K562 (cell line): ENCODE measurements at regions not wholly inside any gene's neighbourhood (a gene's known extent, or its start where the extent isn't known, plus 50 kb on each side); places are given as distances from the start of the nearest gene placed in this dataset.

Experiments used
- ATAC-seq: fragments of 200-7000 bp; cut with Tn5 transposase; 3 replicates; pipeline ENCODE4 v1.9.1; 2020; ENCODE audit warnings: moderate library complexity
- BruUV-seq: library from RNA; stranded (reverse); fragments of 400-500 nt; replicated peaks from 2 replicates; lab custom pipeline; 2021; lab: Mats Ljungman, UMichigan
- CTCF ChIA-PET: fragments of 300-600 bp; formaldehyde crosslinking; extraction: SDS; loops from one replicate; lab custom pipeline; 2021; ENCODE audit warnings: low intra/inter-chr PET ratio; lab: Yijun Ruan, JAX
- POLR2A ChIA-PET: fragments of 300-600, 350-650 bp; sonication (Branson Sonifier 250); formaldehyde crosslinking; extraction: SDS; loops from one replicate; lab custom pipeline; 2021; ENCODE audit warnings: antibody characterized with exemption, inconsistent platforms; lab: Yijun Ruan, JAX
- DNase-seq, 4 experiments: peaks; one replicate each; pipeline versions ENCODE4 v3.0.0 to v3.0.0-alpha.2; 2011 to 2018; ENCODE audit warnings: low spot score in 3 of 4, mixed read lengths in 3 of 4; ENCODE audit errors: extremely low read depth in 1 of 4
- FAIRE-seq: peaks from 2 replicates; lab custom pipeline; 2011; peaks lifted over from hg19 to GRCh38; lab: Jason Lieb, UNC
- H2AFZ ChIP-seq: 2 replicates; pipeline ENCODE4 v1.6.0; 2011; ENCODE audit warnings: low read depth, low read length, control low read depth, inconsistent platforms
- H3K27ac ChIP-seq: fragments of 200-600 bp; 3 replicates; pipeline ENCODE4 v1.8.0; 2011; ENCODE audit warnings: low read depth, mild to moderate bottlenecking, control low read depth, inconsistent platforms, low read length, moderate library complexity, mixed read lengths; ENCODE audit errors: extremely low read depth
- H3K27me3 ChIP-seq, 2 experiments: fragments of 300-600 bp in 1 of 2; 2 replicates in 1 of 2; 3 replicates in 1 of 2; pipeline versions ENCODE4 v1.6.0 to v1.8.0; 2011; ENCODE audit warnings: inconsistent platforms in 2 of 2, low read length in 2 of 2, mild to moderate bottlenecking in 1 of 2, mixed read lengths in 1 of 2, moderate library complexity in 1 of 2; ENCODE audit not compliant: control insufficient read depth in 2 of 2, insufficient read depth in 2 of 2
- H3K36me3 ChIP-seq: fragments of 300-600 bp; 3 replicates; pipeline ENCODE4 v1.8.0; 2011; ENCODE audit warnings: mild to moderate bottlenecking, low read length, inconsistent platforms; ENCODE audit not compliant: control insufficient read depth, insufficient read depth
- H3K4me1 ChIP-seq, 2 experiments: fragments of 200-600 bp in 1 of 2; replicated peaks in 1 of 2; 2 replicates in 1 of 2; 3 replicates in 1 of 2; pipeline versions ENCODE4 v1.5.1 to v1.8.0; 2011; ENCODE audit warnings: inconsistent platforms in 2 of 2, low read length in 2 of 2, mild to moderate bottlenecking in 1 of 2, mixed read lengths in 1 of 2, moderate library complexity in 1 of 2; ENCODE audit not compliant: control insufficient read depth in 2 of 2, insufficient read depth in 2 of 2
- H3K4me2 ChIP-seq: 2 replicates; pipeline ENCODE4 v1.6.1; 2011; ENCODE audit warnings: low read length, control low read depth, inconsistent platforms, mixed read lengths; ENCODE audit not compliant: insufficient read depth
- H3K4me3 ChIP-seq: fragments of 200-600 bp; sonication (generic), shearing (Covaris generic); 2 replicates; pipeline ENCODE4 v1.5.1; 2016; ENCODE audit warnings: control low read depth, inconsistent platforms
- H3K79me2 ChIP-seq: fragments of 200-600 bp; 3 replicates; pipeline ENCODE4 v1.8.0; 2011; ENCODE audit warnings: low read length, inconsistent platforms; ENCODE audit not compliant: control insufficient read depth, insufficient read depth
- H3K9ac ChIP-seq, 2 experiments: 2 replicates each; pipeline versions ENCODE4 v1.6.0 to v1.6.1; 2011; ENCODE audit warnings: low read depth in 2 of 2, low read length in 2 of 2, control low read depth in 1 of 2, inconsistent platforms in 1 of 2, mild to moderate bottlenecking in 1 of 2, mixed read lengths in 1 of 2; ENCODE audit not compliant: insufficient read depth in 1 of 2
- H3K9me1 ChIP-seq: one replicate; pipeline ENCODE4 v1.6.0; 2011; ENCODE audit warnings: inconsistent platforms, mild to moderate bottlenecking, low read length, moderate library complexity; ENCODE audit not compliant: control insufficient read depth, insufficient read depth
- H3K9me3 ChIP-seq: replicated peaks from 2 replicates; pipeline ENCODE4 v1.5.1; 2011; ENCODE audit warnings: low read depth, low read length, inconsistent platforms; ENCODE audit not compliant: control insufficient read depth, insufficient read depth
- H4K20me1 ChIP-seq: replicated peaks from 2 replicates; pipeline ENCODE4 v1.6.1; 2011; ENCODE audit warnings: low read length, inconsistent platforms, mixed read lengths; ENCODE audit not compliant: control insufficient read depth, insufficient read depth
- CBFB ChIP-seq: sonication (generic); formaldehyde crosslinking; IDR thresholded peaks from 2 replicates; pipeline ENCODE4 v1.4.0; 2020; ENCODE audit warnings: mild to moderate bottlenecking, missing genetic modification reagents
- RFX1 ChIP-seq: fragments of 450-650 bp; IDR thresholded peaks from 2 replicates; pipeline ENCODE4 v1.6.1; 2016; ENCODE audit warnings: mild to moderate bottlenecking, moderate library complexity
- TEAD1 ChIP-seq, 2 experiments: fragments of 450-650 bp in 1 of 2; sonication (generic) in 1 of 2; formaldehyde crosslinking; IDR thresholded peaks; 2 replicates each; pipeline versions ENCODE4 v1.4.0 to v1.8.0; 2020 to 2022; ENCODE audit warnings: mild to moderate bottlenecking in 2 of 2, missing genetic modification reagents in 1 of 2
- TEAD2 ChIP-seq: fragments of 450-650 bp; IDR thresholded peaks from 2 replicates; pipeline ENCODE4 v1.6.1; 2016; ENCODE audit warnings: missing genetic modification characterization, control low read depth, missing compliant biosample characterization
- ZNF644 ChIP-seq: fragments of 200-800 bp; sonication (Bioruptor generic); IDR thresholded peaks from 2 replicates; pipeline ENCODE4 v1.6.1; 2016; ENCODE audit warnings: low read depth, missing genetic modification characterization, missing compliant biosample characterization
- WGBS: fragments of 100-300 bp; shearing (Covaris generic); methylation state at CpG from one replicate; pipeline ENCODE4 v1.1.6; 2016; ENCODE audit warnings: low coverage, mixed read lengths; ENCODE audit not compliant: insufficient coverage; ENCODE audit errors: missing lambda C conversion rate; 5-methylcytosine and 5-hydroxymethylcytosine counted together
- in situ Hi-C: fragments of 300-500 bp; cut with MboI; formaldehyde crosslinking; loops from 4 replicates; pipeline ENCODE4 v1.15.0; 2018; ENCODE audit warnings: inconsistent platforms, mixed read lengths
- intact Hi-C: fragments of 100-400 bp; cut with micrococcal nuclease; formaldehyde crosslinking; loops from 2 replicates; pipeline ENCODE4 v1.14.2; 2022
- TF ChIP-seq, protein P1 (sequence below): fragments of 250-450 bp; sonication (Bioruptor Pico); IDR thresholded peaks from 2 replicates; pipeline ENCODE4 v1.8.0; 2022; ENCODE audit warnings: inconsistent platforms, mild to moderate bottlenecking, moderate library complexity, borderline replicate concordance
- TF ChIP-seq, protein P2 (sequence below): fragments of 250-450 bp; sonication (Bioruptor Pico); IDR thresholded peaks from 2 replicates; pipeline ENCODE4 v1.4.0; 2020; ENCODE audit warnings: mild to moderate bottlenecking, moderate library complexity
- TF ChIP-seq, protein P3 (sequence below), 2 experiments: IDR thresholded peaks in 1 of 2; conservative IDR thresholded peaks in 1 of 2; 2 replicates each; pipeline ENCODE4 v1.6.1; 2016; ENCODE audit warnings: low read depth in 2 of 2, mild to moderate bottlenecking in 1 of 2, missing compliant biosample characterization in 1 of 2, missing genetic modification characterization in 1 of 2, moderate library complexity in 1 of 2

DNA sequence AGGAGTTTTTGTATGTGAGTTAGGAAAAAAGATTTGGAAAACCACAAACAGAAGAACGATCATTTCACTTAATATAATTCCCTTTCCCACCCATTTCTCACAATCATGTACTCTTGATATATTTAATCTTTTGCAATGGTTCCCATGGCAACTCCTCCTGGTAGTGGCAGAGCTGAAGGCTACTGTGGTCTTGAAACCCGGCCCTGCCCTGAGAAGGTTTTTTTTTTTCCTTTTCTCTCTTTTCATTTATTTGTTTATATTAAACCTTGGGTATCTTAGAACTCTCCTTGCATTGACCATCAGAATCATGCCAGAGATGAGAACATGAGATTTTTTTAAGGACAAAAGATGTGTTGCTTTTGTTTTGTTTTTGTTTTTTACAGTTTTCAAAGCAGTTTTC lies 566.1 kb upstream of the NRP1 start:
- intact Hi-C loops: no loop called here
- no peak for FAIRE-seq
- in situ Hi-C loops: no loop called here
- no TSS peak for BruUV-seq
- Histone ChIP-seq H3K4me2 (no peak overlapping the region), H2AFZ (no peak overlapping the region), H3K9ac (no peak overlapping the region), H3K4me3 (no peak overlapping the region), H3K79me2 (no peaks in the 10 kb centered on the region), H4K20me1 (no peaks in the 10 kb centered on the region), H3K9me1 (no peaks in the 10 kb centered on the region), H3K27me3 (no peaks in the 10 kb centered on the region), H3K9me3 (no peaks in the 10 kb centered on the region), H3K36me3 (no peaks in the 10 kb centered on the region), H3K4me1 (no peaks in the 10 kb centered on the region), H3K27ac (no peak overlapping the region)
- ChIA-PET CTCF (no interaction called here), POLR2A (no interaction called here)
- no peak for ATAC-seq
- no peak for DNase-seq
- TF ChIP-seq, protein P1, sequence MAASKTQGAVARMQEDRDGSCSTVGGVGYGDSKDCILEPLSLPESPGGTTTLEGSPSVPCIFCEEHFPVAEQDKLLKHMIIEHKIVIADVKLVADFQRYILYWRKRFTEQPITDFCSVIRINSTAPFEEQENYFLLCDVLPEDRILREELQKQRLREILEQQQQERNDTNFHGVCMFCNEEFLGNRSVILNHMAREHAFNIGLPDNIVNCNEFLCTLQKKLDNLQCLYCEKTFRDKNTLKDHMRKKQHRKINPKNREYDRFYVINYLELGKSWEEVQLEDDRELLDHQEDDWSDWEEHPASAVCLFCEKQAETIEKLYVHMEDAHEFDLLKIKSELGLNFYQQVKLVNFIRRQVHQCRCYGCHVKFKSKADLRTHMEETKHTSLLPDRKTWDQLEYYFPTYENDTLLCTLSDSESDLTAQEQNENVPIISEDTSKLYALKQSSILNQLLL (CRISPR knock-in tag): no peak
- peak; percentile 29; the same call in 1 of the 2 replicates for TF ChIP-seq RFX1
- 0% methylated on average over 2 of the region's 2 CpGs for WGBS

DNA sequence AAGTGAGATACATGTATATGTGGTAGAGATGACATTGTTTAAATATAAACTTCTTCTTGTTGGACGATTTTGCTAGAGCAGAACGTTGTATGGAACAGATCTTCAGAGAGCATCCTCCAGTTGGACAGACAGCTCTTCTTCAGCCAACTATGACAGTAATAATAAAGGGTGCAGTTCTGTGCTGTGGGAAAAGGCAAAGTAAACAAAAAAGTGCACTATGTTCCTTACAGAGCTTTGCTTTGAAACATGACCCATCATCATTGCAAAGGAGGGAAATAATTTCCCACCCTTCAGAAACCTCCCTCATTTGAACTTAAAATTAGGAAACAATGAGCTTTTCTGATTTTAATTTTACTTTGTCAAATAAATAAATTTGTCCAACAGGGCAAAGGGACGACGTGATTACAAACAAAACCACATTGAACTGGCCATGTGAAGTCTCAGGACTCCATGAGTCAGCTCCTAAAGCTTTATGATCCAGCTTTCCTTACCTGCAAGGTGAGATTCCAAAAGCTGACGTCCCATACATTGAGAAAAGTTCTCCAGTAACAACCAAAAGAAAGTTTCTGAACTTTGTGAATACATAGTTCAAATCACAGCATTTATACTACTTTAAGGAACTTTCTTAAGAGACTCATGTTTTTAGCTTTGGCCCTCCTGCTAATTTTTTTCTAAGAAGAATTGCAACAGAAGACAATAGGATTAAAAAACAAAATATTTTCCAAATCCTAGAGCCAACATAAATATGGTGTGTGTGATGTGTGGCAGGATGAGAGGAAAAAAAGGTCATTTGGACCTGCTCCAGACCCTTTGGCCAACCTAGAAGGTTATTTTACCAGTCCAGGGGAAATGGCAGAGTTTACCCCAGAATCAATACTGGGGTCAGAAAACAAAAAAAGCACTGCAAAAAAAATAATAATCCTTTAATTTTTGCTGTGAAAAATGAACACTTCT lies 565.4 kb upstream of the NRP1 start:
- FAIRE-seq: no peak
- no peak for ATAC-seq
- H2AFZ ChIP-seq: no peak overlapping the region
- ChIA-PET CTCF (no interaction called here), POLR2A (no interaction called here)
- no peak overlapping the region for H3K27ac ChIP-seq
- DNase-seq: no peak
- no peaks in the 10 kb centered on the region for H3K27me3 ChIP-seq
- H3K9me3 ChIP-seq: no peaks in the 10 kb centered on the region
- 0% methylated on average over 5 of the region's 5 CpGs for WGBS
- in situ Hi-C loops (no loop called here), intact Hi-C loops (no loop called here)
- H3K4me2 ChIP-seq: no peak overlapping the region
- H3K9ac ChIP-seq: no peak overlapping the region
- no peak overlapping the region for H3K4me3 ChIP-seq
- no peaks in the 10 kb centered on the region for H3K4me1 ChIP-seq
- no TSS peak for BruUV-seq
- no peaks in the 10 kb centered on the region for H3K79me2 ChIP-seq
- H3K9me1 ChIP-seq: no peaks in the 10 kb centered on the region
- H3K36me3 ChIP-seq: no peaks in the 10 kb centered on the region
- H4K20me1 ChIP-seq: no peaks in the 10 kb centered on the region
- TF ChIP-seq ZNF644 (tag) (no peak), TEAD2 (tag) (no peak), TEAD1 (CRISPR knock-in tag; IDR thresholded peaks at IDR 0.05) (no peak), CBFB (CRISPR knock-in tag) (no peak)
- TF ChIP-seq, protein P2, sequence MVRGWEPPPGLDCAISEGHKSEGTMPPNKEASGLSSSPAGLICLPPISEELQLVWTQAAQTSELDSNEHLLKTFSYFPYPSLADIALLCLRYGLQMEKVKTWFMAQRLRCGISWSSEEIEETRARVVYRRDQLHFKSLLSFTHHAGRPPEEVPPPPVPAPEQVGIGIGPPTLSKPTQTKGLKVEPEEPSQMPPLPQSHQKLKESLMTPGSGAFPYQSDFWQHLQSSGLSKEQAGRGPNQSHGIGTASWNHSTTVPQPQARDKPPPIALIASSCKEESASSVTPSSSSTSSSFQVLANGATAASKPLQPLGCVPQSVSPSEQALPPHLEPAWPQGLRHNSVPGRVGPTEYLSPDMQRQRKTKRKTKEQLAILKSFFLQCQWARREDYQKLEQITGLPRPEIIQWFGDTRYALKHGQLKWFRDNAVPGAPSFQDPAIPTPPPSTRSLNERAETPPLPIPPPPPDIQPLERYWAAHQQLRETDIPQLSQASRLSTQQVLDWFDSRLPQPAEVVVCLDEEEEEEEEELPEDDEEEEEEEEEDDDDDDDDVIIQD: no peak
- TF ChIP-seq, protein P3, sequence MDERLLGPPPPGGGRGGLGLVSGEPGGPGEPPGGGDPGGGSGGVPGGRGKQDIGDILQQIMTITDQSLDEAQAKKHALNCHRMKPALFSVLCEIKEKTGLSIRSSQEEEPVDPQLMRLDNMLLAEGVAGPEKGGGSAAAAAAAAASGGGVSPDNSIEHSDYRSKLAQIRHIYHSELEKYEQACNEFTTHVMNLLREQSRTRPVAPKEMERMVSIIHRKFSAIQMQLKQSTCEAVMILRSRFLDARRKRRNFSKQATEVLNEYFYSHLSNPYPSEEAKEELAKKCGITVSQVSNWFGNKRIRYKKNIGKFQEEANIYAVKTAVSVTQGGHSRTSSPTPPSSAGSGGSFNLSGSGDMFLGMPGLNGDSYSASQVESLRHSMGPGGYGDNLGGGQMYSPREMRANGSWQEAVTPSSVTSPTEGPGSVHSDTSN (CRISPR knock-in tag; IDR thresholded peaks at IDR 0.05; ENCODE audit: low read depth): no peak
- TF ChIP-seq, protein P3 (tag; conservative IDR thresholded peaks at IDR 0.05; ENCODE audit: low read depth): no peak
